Nucleus accumbens (tissue), 56 donors: ENCODE measurements at regions not wholly inside any gene's neighbourhood (a gene's known extent, or its start where the extent isn't known, plus 50 kb on each side); places are given as distances from the start of the nearest gene placed in this dataset.

Experiments
- DNase-seq, 56 donors: peaks; one replicate each; lab custom pipeline; 2025; lab: John Stamatoyannopoulos, UW

DNA sequence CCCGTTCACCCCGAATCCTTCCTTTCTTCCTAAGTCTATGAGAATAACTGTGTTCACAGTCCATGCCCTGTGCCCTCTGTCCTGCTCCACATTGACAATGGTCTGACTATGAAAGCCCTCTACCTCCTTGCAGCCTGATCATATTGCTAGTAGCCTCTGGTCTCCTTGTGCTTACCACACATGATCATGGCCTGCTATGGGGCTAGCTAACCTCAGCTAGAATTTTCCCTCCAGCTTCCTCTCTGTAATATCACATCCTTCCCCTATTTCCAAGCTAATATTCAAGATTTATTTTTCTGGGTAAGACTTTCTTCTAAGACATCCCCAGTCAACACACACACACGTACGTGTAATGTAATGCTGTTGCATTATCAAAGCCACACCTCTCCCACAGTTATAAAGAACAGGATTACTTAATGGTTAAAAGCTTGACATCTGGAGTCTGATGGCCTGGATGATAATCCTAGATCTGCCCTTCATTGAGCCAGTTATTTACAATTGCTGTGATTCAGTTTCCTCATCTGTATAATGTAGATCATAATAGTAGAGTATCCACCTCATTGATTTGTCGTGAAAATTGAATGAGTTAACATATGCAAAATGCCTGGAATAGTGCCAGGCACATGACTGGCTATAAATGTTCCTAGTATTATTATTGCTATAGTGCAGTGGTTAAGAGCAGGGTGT is 214.4 kb upstream of the BLID start:
- DNase-seq: no peak

- DNase-seq: no peak
Measured at GRCh38 chr11:122327528-122327927, 211.5 kb upstream of the BLID start.

DNA sequence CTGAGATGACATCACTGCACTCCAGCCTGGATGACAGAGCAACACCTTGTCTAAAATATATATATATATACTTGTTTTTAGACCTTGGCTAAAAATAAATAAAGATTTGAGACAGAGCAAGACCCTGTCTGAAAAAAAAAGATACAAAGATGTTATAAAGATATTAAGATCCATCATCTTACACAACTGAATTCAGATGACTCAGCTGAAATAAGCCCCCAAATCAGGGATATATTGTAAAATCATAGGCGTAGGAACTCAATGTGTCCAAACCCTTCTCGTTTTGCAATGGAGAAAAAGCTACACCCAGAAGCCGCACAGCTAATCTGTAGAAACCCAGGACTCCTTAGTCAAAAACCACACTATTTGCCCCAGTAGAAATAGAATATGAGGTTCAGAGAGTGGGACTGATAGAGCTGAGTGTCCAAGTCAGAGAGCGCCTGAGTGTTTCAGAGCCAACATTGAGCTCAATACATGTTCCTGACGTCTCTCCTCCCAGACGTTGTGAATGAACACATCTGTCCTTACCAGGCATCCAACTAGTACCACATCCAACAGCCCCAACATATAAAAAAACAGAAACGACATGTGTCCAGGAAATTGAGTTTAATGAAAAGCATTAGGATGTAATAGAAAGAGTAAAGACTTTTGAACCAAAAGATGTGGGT is 207.9 kb upstream of the BLID start:
- no peak for DNase-seq

- no peak for DNase-seq
Measured at GRCh38 chr11:122322329-122322728, 206.3 kb upstream of the BLID start.

GRCh38 chr11:122320671-122321070 is 204.7 kb upstream of the BLID start:
- DNase-seq: no peak

- DNase-seq: peak in 35 of 56 donors; percentile 8 to 68 (median 36)
Measured at GRCh38 chr11:122319691-122320620, 203.9 kb upstream of the BLID start.

- no peak for DNase-seq
Measured at GRCh38 chr11:122319085-122319484, 203.1 kb upstream of the BLID start.

GRCh38 chr11:122317305-122317704 is 201.3 kb upstream of the BLID start:
- DNase-seq: peak in 1 of 56 donors; percentile 15

DNA sequence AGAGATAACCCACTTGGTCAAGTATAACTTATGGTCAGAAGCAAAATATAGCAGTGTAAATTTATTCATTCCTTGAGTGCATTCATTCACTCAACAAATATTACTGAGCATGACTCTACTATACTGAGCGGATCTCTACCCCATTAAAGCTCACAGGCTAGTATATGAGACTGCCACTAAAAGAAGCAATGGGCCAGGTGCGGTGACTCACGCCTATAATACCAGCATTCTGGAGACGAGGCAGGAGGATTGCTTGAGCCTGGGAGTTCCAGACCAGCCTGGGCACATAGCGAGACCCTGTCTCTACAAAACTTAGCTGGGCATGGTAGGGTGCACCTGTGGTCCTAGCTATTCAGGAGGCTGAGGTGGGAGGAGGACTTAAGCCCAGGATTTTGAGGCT is 197.6 kb upstream of the BLID start:
- DNase-seq: no peak

DNA sequence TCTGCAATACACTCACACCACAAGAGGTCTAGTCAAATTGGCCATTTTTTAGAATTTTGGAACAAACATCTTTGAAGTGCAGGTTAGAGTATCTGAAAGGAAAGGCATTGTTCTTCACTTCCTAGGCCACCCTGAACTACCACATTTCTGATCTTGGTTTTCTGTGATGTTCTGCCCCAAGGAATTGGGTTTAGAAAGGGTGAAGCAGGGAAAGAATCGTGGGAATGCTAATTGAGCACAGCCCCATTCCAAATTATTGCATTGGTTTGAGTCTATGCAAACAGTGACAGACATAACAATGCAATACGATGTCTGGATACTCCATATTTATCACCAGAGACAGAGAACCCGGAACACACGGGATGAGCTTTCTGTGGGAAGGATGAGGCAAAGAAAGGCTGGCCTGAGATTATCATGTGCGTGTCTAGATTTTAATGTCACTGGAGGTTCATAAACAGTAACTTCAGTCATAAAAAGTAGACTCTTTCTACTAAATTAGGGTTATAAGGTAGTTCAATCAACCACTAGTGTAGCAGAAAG is 195.3 kb upstream of the BLID start:
- DNase-seq: peak in 2 of 56 donors; percentile 6 to 24

DNA sequence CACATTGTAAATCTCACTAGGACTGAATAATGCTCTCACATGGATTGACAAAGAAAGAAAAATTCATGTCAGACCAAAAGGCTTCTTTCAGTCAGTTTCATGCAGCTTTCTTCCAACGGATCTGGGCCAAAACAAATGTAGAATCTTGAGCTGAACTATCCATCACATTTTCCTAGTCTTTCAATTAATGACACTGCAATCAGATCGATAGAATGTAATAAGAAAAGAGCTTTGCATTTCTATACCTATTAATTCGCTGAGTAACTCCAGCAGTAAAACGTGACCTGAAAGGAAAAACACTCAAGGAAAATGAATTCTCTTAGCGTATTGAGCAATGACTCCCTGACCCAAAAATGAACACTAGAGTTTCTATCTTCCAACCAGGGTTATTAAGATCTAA is 194.8 kb upstream of the BLID start:
- DNase-seq: no peak

GRCh38 chr11:122309262-122309925 is 193.4 kb upstream of the BLID start:
- peak in 44 of 56 donors; percentile 14 to 84 (median 60) for DNase-seq

- no peak for DNase-seq
Measured at GRCh38 chr11:122308226-122308625, 192.2 kb upstream of the BLID start.

GRCh38 chr11:122307476-122308035 is 191.5 kb upstream of the BLID start:
- peak in 1 of 56 donors; percentile 45 for DNase-seq

DNA sequence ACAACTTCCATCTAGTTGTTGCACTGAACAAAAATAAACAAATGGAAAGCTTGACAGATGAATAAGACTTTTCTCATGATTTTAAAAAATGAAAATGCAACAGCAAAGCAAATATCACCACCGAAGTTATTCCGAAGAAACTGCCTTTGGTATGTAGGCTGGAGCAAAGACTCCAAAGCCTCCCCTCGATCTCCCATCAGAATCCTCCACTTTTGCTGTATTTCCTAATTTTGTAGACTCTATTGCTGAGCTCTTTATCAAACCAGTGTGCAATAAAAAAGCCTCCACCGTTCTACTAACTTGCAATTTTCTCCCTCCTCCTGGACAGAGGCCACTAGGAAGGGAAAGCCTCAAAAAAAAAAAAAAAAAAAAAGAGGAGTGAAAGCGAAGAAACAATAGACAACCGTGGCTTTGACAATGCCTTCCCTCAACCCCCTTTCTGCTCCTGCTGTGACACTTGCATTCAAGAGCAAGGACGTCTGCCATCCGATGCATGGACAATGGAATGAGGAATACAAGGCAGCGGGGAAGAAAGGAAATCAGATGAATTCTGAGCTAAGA is 190.9 kb upstream of the BLID start:
- DNase-seq: peak in 24 of 56 donors; percentile 7 to 55 (median 32)

DNA sequence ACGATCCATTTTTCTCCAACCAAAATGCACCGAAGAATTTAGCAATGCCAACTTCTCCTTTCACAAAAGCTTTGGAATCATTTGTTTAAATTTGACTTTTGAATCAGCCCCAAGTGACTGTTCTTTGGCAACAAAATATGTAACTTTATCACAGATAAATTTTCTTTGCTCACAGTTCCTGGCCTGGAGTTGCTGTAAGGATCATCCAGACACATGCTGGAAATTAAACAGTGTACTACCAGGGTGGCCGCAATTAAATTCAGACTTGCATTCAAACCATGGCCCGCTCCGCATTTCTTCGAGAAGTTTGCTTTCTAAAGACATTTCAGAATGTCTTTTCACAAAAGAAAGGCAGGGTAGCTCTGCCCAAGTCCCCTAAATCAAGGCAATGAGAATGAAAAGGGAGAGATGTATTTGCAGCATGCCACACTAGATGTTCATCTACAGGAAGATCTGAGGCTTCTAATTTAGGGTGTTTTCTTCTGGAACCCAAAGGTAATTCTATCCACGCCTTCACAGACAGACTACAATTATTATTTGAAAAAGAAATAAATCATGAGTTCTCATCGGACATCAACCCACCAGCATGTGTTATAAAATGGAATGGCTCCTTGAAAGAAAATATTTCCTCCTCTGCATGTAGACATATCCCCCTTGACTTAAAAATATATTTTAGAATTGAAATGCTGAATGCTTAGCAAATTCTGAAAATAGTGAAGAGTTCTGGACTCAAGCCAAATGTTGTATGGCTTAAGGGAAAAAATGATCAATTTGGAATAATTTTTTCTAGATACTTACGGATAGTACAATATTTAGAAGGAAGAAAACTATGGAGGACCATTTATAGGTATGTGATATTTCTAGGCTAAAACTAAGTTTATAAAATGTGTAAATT is 189.7 kb upstream of the BLID start:
- peak in 8 of 56 donors; percentile 8 to 48 (median 24) for DNase-seq

GRCh38 chr11:122304973-122305372 is 189.0 kb upstream of the BLID start:
- DNase-seq: no peak

GRCh38 chr11:122304306-122304705 is 188.3 kb upstream of the BLID start:
- no peak for DNase-seq

- no peak for DNase-seq
Measured at GRCh38 chr11:122294041-122294440, 178.0 kb upstream of the BLID start.
